Neutrophil (primary cell): ENCODE measurements at regions not wholly inside any gene's neighbourhood (a gene's known extent, or its start where the extent isn't known, plus 50 kb on each side); places are given as distances from the start of the nearest gene placed in this dataset.
"Not testable (repeated sequence)": the region's sequence is repeated elsewhere in the genome, so short reads cannot be mapped to it uniquely, and the experiment has no call there.

Source experiments
- H3K27ac ChIP-seq: fragments of 200-600 bp; sonication (generic); 2 replicates; pipeline ENCODE4 v1.5.1; 2016; ENCODE audit warnings: mild to moderate bottlenecking, moderate library complexity
- H3K27me3 ChIP-seq: fragments of 200-600 bp; sonication (generic); 2 replicates; pipeline ENCODE4 v1.6.0; 2016; ENCODE audit warnings: mild to moderate bottlenecking
- H3K36me3 ChIP-seq: fragments of 200-600 bp; sonication (generic); 2 replicates; pipeline ENCODE4 v1.5.1; 2017
- H3K4me1 ChIP-seq, 2 experiments: fragments of 200-600 bp in 1 of 2; sonication (generic) in 1 of 2; 1 replicate in 1 of 2; 2 replicates in 1 of 2; pipeline versions ENCODE4 v1.5.1 to v1.6.1; 2013 to 2016; ENCODE audit warnings: low read depth in 1 of 2, low read length in 1 of 2, mild to moderate bottlenecking in 1 of 2, moderate library complexity in 1 of 2; ENCODE audit not compliant: control insufficient read depth in 1 of 2, insufficient read depth in 1 of 2
- H3K4me3 ChIP-seq, 2 experiments: fragments of 200-600 bp in 1 of 2; sonication (generic) in 1 of 2; 1 replicate in 1 of 2; 2 replicates in 1 of 2; pipeline ENCODE4 v1.5.1; 2013 to 2016; ENCODE audit warnings: low read depth in 1 of 2, low read length in 1 of 2, mild to moderate bottlenecking in 1 of 2, moderate library complexity in 1 of 2
- H3K9me3 ChIP-seq: fragments of 200-600 bp; sonication (generic); 2 replicates; pipeline ENCODE4 v1.5.1; 2016
- CTCF ChIP-seq: fragments of 200-600 bp; sonication (generic); IDR thresholded peaks from 2 replicates; pipeline ENCODE4 v1.5.1; 2016; ENCODE audit warnings: antibody characterized with exemption

GRCh38 chr3:88283242-88283592 is 133.5 kb downstream of the C3orf38 start:
- H3K4me3 ChIP-seq, result no peak overlapping the region
- H3K36me3 ChIP-seq, result no peaks in the 10 kb centered on the region
- H3K27me3 ChIP-seq, result no peaks in the 10 kb centered on the region
- H3K27ac ChIP-seq, result no peak overlapping the region
- H3K9me3 ChIP-seq, result no peaks in the 10 kb centered on the region
- no peak for TF ChIP-seq CTCF
- H3K4me1 ChIP-seq, result no peaks in the 10 kb centered on the region

- no peaks in the 10 kb centered on the region for H3K9me3 ChIP-seq
- TF ChIP-seq CTCF, result no peak
- no peaks in the 10 kb centered on the region for H3K36me3 ChIP-seq
- H3K27me3 ChIP-seq, result no peaks in the 10 kb centered on the region
- no peak overlapping the region for H3K4me3 ChIP-seq
- no peak overlapping the region for H3K27ac ChIP-seq
- no peaks in the 10 kb centered on the region for H3K4me1 ChIP-seq
These were observed 141.7 kb downstream of the C3orf38 start for GRCh38 chr3:88291486-88291885.

- Histone ChIP-seq H3K36me3 (no peaks in the 10 kb centered on the region), H3K4me1 (no peaks in the 10 kb centered on the region), H3K27me3 (no peaks in the 10 kb centered on the region), H3K27ac (no peak overlapping the region), H3K4me3 (no peak overlapping the region), H3K9me3 (no peaks in the 10 kb centered on the region)
- no peak for TF ChIP-seq CTCF
These were observed 148.4 kb downstream of the C3orf38 start for GRCh38 chr3:88298189-88298588.

GRCh38 chr3:88301273-88301995 is 151.7 kb downstream of the C3orf38 start:
- Histone ChIP-seq H3K4me3 (no peak overlapping the region), H3K27ac (no peak overlapping the region), H3K9me3 (no peaks in the 10 kb centered on the region), H3K27me3 (no peaks in the 10 kb centered on the region), H3K4me1 (no peaks in the 10 kb centered on the region), H3K36me3 (no peaks in the 10 kb centered on the region)
- no peak for TF ChIP-seq CTCF

GRCh38 chr3:88301996-88302393 is 152.2 kb downstream of the C3orf38 start:
- H3K9me3 ChIP-seq, result no peaks in the 10 kb centered on the region
- H3K4me1 ChIP-seq, result no peaks in the 10 kb centered on the region
- H3K36me3 ChIP-seq, result no peaks in the 10 kb centered on the region
- H3K27ac ChIP-seq, result no peak overlapping the region
- TF ChIP-seq CTCF, result no peak
- H3K27me3 ChIP-seq, result no peaks in the 10 kb centered on the region
- H3K4me3 ChIP-seq, result no peak overlapping the region

GRCh38 chr3:88303331-88303904 is 153.7 kb downstream of the C3orf38 start:
- not testable (repeated sequence) for H3K4me3 ChIP-seq, H3K9me3 ChIP-seq, H3K27ac ChIP-seq

More at GRCh38 chr3:88303331-88303904, 153.7 kb downstream of the C3orf38 start:
- H3K36me3 ChIP-seq, H3K27me3 ChIP-seq, H3K4me1 ChIP-seq: not testable (repeated sequence)
